Uterus (tissue), 2 donors: ENCODE measurements at regions not wholly inside any gene's neighbourhood (a gene's known extent, or its start where the extent isn't known, plus 50 kb on each side); places are given as distances from the start of the nearest gene placed in this dataset.

ENCODE experiments used
- POLR2A ChIP-seq, 2 donors: fragments of 450-650 bp; IDR thresholded peaks; one replicate each; pipeline ENCODE4 v1.6.1; 2016; ENCODE audit warnings: antibody characterized with exemption in 2 of 2, mild to moderate bottlenecking in 1 of 2, moderate library complexity in 1 of 2
- TF ChIP-seq, protein P1 (sequence below), 4 experiments: fragments of 200-600 bp in 2 of 4; fragments of 450-650 bp in 2 of 4; sonication (generic) in 2 of 4; IDR thresholded peaks; one replicate each; pipeline ENCODE4 v1.5.1; 2016 to 2019; ENCODE audit warnings: antibody characterized with exemption in 4 of 4, mild to moderate bottlenecking in 2 of 4, moderate library complexity in 1 of 4

DNA sequence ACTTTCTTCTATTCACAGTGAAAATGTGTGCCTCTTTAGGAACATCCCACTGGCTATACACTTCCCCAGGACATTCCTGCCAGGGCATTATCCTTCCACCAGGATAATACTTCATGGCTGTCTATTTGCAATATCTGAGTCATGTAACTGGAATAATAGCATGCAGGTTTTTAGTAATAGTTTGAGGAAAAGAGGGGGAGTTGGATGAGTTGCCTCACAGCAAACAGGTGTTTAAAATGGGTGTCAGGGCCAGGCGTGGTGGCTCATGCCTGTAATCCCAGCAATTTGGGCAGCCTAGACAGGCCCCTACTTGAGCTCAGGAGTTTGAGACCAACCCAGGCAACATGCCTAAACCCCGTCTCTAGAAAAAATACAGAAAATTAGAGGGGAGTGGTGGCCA, 585.9 kb downstream of the DIPK2A start:
- TF ChIP-seq POLR2A (IDR thresholded peaks at IDR 0.05), result no peak
- TF ChIP-seq, protein P1, sequence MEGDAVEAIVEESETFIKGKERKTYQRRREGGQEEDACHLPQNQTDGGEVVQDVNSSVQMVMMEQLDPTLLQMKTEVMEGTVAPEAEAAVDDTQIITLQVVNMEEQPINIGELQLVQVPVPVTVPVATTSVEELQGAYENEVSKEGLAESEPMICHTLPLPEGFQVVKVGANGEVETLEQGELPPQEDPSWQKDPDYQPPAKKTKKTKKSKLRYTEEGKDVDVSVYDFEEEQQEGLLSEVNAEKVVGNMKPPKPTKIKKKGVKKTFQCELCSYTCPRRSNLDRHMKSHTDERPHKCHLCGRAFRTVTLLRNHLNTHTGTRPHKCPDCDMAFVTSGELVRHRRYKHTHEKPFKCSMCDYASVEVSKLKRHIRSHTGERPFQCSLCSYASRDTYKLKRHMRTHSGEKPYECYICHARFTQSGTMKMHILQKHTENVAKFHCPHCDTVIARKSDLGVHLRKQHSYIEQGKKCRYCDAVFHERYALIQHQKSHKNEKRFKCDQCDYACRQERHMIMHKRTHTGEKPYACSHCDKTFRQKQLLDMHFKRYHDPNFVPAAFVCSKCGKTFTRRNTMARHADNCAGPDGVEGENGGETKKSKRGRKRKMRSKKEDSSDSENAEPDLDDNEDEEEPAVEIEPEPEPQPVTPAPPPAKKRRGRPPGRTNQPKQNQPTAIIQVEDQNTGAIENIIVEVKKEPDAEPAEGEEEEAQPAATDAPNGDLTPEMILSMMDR (IDR thresholded peaks at IDR 0.05), result no peak
